ENCODE measurements at regions not wholly inside any gene's neighbourhood (a gene's known extent, or its start where the extent isn't known, plus 50 kb on each side); places are given as distances from the start of the nearest gene placed in this dataset.

- TF ChIP-seq CTCF (IDR thresholded peaks at IDR 0.05), result no peak
- no peak for TF ChIP-seq POLR2A (IDR thresholded peaks at IDR 0.05)
These were observed 429.5 kb downstream of the BUD13 start for GRCh38 chr11:116343270-116343669.
